ENCODE measurements at regions not wholly inside any gene's neighbourhood (a gene's known extent, or its start where the extent isn't known, plus 50 kb on each side); places are given as distances from the start of the nearest gene placed in this dataset.

DNA sequence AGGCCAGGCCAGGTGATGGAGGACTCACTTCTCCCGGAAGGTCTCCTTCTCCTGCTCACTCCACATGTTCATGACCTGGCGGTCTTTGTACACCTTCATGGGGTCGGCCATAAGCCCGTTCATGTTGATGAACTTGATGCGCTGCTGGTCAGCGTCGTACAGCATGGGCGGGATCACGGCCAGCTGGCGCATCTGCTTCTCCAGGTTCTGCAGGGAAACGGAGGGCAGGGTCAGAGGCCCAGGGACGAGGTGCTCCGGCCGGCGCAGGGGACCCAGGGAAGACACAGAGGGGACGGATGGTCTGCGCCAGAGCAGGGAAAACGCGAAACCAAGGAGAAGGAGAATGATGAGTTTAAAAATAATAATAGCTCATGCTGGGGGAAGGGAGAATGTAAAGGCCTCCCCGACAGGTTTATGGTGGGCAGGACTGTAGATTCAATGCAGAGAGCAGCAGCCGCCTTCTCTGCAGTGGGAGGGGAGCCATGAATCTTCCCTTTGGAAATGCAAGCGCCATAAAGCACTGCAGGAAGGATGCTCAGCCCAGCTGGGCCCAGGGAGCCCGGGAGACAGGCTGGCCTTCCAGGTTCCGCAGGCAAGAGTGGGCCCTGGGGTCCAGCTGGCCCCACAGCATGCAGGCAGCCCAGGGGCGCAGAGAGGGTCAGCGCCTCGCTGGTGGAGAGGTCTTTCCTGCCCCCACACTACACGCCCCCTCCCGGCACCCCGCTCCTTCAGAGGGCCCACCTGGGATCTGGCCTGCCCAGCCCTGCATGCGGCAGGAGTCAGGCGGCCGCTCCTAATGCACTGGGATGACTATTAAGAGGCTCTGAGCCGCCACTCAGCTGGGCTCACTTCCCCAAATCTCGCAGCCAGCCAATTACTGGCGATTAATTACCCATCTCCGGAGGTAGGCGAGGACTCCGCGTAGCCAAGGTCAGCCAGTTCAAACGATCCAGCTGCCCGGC is 132.0 kb downstream of the RFLNA start:
- DNase-seq, result no peak

DNA sequence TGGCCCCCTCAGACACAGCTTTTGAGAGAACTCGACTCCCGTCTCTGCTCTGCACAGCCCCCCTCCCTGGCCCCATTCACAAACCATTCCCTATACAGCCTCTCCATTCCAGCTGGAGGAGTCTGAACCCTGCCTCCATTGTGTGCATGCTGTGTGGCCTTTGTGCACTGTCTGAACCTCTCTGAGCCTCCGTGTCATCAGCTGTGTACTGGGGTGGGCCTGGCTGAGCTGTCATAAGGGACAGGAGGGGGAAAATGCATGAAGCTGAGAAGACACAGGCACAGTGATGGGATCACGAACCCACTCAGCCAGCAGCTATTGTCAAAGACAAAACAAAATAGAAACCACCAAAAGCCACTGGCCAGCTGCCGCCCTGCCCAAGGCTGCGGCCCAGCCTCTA is 130.8 kb downstream of the RFLNA start:
- no peak for DNase-seq

DNA sequence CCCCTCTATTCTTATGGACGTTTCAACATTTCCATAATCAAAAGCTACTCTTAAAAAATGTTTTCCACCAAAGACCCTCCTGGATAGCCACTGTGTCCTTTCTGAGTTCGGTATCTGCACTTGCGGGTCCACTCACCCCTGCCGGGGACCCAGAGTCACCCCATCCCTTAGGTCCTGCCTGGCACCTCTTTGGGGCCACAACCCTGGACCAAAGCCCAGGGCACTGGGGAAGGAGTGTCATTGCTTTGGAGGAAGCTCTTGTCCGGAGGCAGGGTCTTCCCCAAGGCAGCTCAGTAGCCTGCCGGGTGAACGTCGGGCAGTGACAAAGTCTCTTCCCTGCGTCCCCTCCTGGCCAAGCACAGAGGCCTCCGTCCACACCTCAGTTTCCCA is 129.6 kb downstream of the RFLNA start:
- no peak for DNase-seq

DNA sequence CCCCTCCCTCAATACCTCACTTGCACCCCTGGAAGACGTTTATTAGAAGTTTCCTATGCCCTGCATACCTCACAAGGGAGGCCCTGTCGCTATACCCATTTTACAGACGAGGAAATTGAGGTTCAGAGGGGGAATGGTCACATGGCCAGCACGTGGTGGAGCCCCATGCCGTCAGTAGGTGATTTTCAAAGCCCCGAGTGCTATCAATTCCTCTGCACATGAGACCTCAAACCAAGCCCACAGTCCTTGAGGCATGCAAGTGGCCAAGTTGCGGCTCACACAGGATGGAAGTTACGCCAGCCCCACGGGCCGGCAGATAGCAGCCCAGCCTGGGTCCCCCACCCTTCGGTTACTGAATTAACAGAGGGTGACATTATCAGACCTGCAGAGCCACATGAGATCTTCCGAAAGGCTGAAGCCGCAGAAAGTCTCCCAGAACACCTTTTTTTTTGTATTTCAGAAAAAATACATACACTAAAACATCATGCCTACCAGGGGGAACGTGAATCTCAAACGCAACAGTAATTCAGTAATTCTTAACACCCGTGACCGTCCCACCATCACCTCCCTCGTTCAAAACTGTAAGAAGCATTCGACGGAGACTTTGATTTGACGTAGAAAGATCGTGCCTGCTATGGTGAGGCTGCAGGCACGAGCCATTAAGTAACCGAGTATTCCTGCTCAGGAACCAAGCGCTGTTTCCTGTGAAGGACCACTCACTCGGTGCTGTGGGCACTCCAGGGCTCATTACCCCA is 129.0 kb downstream of the RFLNA start:
- peak; percentile 22 to 60 for DNase-seq

DNA sequence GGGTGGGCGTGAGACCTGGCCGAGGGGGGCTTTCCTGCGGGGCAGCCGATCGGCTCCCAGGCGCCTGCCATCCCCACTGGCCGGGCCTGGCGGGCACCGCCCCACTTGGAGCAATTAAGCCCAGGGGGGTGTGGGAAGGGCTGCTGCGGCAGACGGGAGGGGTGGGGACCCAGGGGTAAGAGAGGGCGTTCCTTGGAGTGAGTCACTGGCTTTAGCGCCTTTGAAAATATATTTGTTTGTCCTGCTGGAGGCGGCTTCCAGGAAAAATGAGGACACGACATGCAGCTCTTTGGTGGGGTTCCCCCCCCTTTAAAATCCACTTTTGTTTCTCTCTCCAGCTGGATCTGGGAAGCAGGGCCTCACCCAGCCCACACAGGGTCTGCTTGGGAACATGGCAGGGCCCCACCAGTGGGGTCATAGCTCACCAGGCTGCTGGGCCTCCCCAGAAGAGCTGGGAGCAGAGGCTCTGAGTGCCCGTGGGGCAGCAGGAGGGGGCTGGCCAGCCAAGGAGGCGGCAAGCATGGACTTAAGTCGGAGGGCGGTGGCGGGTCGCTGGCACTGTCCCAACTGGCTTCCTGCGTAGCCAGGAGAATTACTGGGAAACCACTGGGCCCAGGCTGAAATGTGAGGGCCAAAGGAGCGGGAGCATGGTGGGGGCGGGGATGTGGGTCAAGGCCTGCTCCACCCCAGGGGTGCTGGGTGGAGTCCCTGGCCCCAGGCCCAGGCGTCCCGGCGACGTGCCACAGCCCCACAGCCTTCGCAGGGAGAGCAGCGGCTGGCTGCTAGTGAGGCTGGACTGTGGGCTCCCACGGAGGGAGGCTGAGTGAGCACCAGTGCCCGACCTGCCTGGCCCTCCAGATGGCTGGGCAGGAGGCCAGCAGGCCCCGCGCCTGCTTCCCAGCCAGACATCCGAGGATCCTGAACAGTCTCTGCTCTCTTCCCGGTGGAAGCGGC is 128.0 kb downstream of the RFLNA start:
- no peak for DNase-seq

DNA sequence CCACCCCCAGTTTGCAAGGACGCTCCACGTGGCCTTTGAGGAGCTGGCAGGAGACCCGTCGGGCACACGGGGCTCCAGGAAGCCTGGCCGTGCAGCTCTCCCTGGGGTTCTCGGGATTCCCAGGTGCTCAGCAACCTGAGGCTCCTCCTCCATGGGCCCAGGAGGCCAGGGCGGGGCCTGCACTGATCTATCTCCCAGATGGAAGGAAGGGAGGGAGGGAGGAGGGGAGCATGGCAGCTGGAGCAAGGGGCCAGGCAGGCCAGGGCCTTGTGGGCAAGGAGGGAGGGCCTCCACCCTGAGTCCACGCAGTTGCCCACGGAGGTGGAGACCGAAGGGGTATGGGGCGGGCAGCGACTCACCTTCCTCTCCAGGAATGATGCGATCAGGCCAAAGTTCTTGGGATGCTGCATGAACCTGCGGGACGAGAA is 127.3 kb downstream of the RFLNA start:
- no peak for DNase-seq

DNA sequence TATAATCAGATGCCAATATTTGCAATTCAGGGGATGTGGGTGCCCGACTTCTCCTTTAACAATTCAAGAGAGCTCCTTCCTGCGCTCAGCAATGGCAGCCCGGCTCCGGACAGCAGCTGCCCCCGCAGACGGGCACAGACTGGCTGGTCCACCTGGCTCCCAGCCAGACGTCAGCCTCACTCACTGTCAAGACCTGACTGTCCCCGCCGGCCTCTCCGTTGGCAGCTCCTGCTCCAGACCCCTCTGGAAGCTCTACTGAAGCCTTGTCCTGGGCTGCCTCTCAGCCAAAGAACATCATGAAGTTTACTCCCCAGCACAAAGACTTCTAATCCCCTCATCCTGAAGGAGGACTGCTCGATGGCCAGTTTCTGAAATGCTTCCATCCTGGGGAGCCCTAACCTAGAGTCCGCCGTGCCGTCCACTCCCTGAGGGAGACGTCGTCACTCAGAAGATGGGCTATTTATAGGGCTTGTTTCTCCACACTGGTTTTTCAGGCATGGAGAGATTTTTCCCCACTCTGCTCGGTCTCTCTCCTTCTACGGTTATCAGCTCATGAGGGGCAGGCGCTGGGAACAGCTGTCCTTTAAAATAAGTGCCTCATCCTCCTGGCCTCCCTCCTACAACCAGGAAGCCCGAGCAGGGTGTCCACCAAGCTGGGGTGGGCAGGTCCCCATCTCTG is 126.2 kb downstream of the RFLNA start:
- DNase-seq, result no peak

DNA sequence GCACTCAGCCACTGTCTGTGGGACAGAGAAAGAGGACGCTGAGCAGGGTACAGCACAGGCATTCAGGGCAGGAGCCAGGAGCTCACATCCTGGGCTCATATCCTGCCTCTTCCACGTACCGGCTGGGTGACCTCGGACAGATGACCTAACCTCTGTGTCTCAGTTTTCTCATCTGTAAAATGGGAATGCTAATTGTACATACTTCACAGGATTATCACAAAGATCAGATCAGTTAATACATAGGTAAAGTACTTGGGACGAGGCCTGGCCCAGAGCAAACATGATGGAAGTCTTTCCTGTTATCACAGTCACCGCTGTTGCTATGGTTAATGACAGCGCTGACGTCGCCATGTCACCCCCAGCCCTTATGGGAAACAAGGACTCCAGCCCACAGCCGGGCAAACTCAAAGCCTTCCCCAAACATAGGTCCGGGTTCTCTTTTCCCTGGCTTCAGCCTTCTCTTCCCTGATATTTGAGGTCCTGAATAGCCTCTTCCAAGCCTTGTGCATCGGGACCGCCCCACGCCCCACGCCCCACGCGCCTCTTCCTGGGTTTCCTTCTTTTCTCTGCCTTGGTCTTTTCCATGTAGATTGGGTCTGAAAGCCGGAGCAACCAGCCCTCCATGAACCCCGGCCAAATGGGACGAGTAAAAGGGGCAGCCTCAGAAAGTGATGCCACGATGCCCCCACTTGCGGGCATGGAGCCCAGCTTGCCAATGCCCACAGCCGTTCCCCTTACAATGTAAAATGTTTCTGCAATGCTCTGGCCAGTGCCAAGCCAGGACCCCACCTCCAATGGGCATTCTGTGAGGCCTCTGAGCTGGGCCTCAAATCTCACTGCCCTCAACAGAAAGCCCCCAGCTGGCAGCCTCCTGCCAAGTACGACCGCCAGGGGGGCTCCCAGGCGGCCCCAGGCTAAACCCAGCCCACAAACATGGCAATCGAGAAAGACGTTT is 125.4 kb downstream of the RFLNA start:
- DNase-seq, result no peak

DNA sequence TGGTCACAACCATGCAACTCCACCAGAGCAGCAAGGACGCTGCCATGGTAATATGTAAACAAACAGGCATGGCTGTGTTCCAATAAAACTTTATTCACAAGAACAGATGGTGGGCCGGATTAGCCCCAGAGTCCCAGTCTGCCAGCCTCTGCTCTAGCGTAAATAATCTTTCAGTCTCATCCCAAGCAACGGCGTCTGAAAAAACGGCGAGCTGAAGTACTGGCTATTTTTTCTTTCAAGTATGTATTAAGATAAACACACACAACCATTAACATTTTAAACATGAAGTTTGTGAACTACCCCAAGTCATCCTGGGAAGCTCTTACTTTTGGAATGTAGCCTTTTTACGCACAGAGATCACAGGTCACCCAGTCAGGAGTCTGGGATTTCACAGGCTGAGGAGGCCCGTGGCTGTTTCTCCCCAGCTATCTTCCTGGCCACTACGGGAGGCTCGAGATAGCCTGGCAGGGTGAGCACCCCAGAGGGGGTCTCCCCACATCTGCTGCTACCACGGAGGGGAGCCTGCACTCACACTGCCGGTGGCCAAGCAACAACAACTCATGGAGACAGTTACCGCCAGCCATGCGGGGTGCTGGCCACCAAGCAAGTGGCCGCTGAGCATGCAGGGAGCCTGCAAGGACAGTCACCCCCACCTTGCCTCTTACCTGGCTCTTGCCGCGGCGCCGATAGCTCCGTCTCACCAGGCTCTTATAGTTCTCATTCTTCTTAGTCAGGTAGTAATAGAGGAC is 124.6 kb downstream of the RFLNA start:
- no peak for DNase-seq

DNA sequence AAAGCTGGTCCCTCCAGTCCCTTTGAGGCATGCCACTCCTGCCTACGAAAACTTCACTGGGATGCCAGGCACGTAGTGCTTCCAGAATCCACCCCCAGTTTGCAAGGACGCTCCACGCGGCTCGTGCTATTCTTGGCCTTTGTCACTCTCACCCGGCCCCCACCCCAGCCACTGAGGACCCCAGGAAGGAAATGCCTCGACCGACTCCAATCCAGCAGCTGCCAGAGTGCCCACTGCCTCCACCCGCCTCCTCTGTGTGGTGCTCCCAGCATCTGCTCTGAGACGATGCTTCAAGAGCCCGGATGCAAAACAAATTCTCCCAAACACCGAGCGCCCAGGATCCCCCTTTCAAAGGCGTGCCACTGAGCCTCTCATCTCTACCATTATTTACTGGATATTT is 123.9 kb downstream of the RFLNA start:
- DNase-seq, result no peak

DNA sequence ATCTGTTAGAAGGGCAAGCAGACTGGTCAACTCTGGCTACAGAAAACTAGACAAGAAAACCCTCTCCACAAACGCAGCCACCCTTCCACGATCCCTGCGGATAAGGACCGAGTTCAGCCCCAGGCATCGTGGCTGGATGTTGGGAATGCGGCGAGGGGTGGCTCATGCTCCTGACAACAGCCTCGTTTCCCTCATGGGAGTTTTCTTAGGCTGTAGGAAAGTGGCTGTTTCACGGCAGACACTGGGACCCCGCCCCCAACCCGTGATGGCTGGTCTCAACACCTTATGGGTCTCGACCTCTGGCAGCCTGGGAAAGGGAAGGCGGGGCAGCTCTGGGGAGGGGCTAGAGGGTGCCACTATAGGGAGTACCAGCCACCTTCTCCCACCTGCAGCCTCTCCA is 123.3 kb downstream of the RFLNA start:
- DNase-seq, result no peak

DNA sequence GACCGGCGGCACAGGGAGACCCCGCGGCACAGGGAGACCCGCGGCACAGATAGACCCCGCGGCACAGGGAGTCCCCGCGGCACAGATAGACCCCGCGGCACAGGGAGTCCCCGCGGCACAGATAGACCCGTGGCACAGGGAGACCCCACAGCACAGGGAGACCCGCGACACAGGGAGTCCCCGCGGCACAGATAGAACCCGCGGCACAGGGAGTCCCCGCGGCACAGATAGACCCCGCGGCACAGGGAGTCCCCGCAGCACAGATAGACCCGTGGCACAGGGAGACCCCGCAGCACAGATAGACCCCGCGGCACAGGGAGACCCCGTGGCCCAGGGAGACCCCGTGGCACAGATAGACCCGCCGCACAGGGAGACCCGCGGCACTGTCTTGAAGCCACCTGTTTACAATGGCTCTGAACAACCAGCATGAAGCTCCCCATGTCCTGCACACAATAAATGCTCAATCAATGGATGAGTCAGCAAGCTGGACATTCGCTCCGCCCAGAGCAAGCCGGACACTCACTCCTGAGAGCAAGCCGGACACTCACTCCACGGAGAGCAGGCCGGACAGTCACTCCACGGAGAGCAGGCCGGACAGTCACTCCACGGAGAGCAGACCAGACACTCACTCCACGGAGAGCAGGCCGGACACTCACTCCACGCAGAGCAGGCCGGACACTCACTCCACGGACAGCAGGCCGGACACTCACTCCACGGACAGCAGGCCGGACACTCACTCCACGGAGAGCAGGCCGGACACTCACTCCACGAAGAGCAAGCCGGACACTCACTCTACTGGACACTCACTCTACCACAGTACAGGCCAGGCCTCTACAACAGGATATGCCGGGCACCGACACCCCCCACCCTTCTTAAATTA is 121.9 kb downstream of the RFLNA start:
- no peak for DNase-seq

DNA sequence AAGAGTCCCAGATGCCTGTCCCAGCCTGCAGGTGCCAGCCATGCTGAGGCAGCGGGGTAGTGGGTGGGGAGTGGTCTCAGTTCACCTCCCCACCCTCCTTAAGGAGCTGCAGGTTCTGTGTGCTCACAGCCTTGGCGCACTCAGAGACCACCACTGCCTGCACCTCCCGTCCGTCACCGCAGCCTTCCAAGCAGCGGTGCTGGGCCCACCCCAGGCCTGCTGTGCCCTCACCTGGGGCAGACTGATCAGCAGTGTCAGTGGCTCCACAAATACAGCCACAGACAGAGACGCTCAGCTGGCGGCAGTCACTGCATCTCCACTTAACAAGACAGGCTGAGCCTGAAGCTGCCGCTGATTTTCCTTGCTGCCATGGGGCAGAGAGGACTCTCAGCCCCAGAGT is 120.2 kb downstream of the RFLNA start:
- no peak for DNase-seq

DNA sequence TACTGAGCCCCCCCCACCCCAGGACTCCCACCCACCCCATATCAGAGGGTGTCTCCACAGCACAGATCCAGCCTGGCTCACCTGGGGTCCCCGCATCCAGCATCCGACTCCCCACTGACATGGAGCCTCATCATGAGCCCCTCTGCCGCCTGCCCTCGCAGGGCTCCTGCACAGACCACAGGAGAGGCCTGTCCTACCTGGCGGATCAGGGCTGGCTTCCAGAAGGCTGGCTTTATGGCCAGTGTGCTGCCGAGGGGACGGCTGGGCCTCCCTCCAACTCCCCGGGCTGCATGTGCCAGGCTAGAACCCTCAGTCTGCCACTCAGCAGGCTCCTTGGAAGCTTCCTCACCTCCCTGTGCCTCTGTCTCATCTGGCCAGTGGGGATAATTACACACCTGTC is 119.0 kb downstream of the RFLNA start:
- DNase-seq, result no peak

DNA sequence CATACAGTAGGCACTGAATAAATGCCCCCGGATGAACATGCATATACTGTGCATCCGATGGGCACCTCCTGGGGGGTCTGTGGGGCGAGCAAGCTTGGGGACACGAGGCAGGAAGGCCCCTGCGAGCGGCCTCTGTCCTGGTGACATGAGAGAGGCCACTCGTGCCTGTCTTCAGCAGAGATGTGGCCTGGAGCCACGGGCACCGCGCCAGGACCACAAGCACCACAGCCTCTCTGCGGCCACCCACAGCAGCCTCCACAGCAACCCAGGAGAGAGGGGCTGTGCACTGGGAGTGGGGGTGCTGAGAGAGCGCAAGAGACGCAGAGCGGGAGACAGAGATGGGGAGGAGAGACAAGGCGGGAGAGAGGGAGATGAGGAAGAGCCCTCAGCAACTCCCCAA is 118.5 kb downstream of the RFLNA start:
- no peak for DNase-seq

DNA sequence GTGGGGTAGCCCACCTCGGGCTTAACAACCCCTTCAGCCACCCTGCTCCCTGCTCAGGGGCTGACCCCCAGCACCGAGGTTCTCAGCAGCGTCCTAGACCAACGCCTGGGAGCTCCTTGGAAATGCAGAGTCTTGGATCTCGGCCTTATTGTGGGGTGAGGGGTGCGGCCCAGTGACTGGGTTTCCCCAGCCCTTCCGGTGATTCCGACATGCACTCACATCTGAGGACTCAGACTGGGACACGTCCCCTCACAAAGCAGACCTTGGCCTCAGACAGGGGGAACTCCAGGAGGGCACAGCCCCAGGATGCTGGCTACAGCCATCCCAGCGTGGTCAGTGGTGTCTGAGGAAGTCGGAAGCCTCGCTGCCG is 117.7 kb downstream of the RFLNA start:
- DNase-seq, result no peak

DNA sequence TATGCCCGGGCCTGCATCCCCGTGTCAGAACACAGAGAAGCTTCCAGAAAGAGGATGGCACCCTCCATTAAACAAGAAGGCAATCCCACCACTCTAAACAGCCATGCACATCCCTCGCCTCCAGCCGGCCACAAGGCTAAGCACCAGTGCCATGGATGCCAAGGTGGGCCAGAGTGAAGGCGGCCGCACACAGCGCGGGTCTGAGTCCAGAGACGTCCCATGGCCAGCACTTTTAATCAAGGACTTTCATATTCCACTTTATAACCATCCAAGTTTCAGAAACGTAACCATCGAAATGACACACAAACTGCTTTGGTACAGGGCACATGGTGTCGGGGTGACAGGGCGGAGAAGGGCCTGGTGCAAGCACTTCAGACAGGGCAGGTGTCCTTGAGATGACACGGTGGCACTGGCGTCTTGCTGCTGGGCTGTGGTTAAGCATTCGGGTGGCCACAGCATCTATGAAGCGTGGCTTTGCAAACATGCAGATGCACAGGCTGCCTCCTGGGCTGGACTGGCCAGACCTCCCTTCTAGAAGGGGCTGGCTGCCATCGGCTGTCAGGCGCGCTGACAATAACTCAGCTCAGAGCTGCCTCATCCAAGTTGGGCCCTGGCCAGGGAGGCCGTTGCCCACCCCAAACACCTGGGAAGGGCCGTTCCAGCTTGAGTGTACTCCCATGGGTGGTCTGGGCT is 117.2 kb downstream of the RFLNA start:
- no peak for DNase-seq

DNA sequence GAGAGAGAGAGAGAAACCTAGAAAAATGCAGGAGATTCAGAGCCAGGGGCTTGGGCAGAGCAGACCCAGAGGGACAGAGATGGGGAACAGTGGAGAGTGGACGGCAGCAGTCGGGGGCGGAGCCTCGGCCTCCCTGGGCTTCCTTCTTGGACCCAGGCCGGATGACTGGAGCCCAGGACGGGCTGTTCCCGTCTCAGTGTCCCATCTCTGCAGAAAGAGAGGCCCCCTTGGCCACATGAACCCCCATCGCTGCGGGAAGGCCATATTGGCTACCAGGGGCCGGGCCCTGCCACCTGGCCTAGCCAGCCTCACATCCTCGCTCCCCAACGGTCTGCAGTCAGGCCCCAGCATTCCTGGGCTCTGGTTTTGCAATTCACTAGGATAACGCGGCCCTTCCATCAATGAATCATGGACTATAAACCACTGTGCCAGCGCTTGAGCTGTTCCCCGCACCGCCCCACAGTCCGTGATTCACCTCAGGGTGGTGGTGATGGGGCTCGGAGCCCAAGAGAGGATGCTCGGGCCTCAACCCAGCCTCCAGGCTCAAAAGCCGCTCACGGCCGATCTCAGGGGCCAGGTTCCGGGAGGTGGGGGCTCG is 116.5 kb downstream of the RFLNA start:
- DNase-seq, result no peak
